Stomach (tissue), 4 donors: ENCODE measurements at regions not wholly inside any gene's neighbourhood (a gene's known extent, or its start where the extent isn't known, plus 50 kb on each side); places are given as distances from the start of the nearest gene placed in this dataset.

Source experiments
- CTCF ChIP-seq, 7 experiments: fragments of 450-650 bp in 4 of 7; fragments of 200-600 bp in 3 of 7; sonication (generic) in 3 of 7; IDR thresholded peaks; one replicate each; pipeline ENCODE4 v1.5.1; 2016 to 2019; ENCODE audit warnings: antibody characterized with exemption in 7 of 7, control low read depth in 2 of 7, mild to moderate bottlenecking in 1 of 7
- EP300 ChIP-seq: sonication (generic); formaldehyde crosslinking; IDR thresholded peaks from one replicate; pipeline ENCODE4 v1.6.1; 2017; ENCODE audit warnings: antibody characterized with exemption
- POLR2A ChIP-seq, 4 donors: fragments of 450-650 bp; IDR thresholded peaks; one replicate each; pipeline ENCODE4 v1.6.1; 2016; ENCODE audit warnings: antibody characterized with exemption in 4 of 4, control low read depth in 2 of 4, mild to moderate bottlenecking in 1 of 4, moderate library complexity in 1 of 4
- POLR2AphosphoS5 ChIP-seq, 3 donors: sonication (generic); formaldehyde crosslinking; IDR thresholded peaks; one replicate each; pipeline ENCODE4 v1.6.1; 2016; ENCODE audit warnings: antibody characterized with exemption in 3 of 3

GRCh38 chr1:239243006-239243405, 143.4 kb upstream of the CHRM3 start:
- TF ChIP-seq CTCF (IDR thresholded peaks at IDR 0.05) (no peak), POLR2A (IDR thresholded peaks at IDR 0.05) (no peak), POLR2AphosphoS5 (IDR thresholded peaks at IDR 0.05) (no peak), EP300 (no peak)
